Adrenal gland (tissue), 5 donors: ENCODE measurements at regions not wholly inside any gene's neighbourhood (a gene's known extent, or its start where the extent isn't known, plus 50 kb on each side); places are given as distances from the start of the nearest gene placed in this dataset.
"Not testable (repeated sequence)": the region's sequence is repeated elsewhere in the genome, so short reads cannot be mapped to it uniquely, and the experiment has no call there.

Source experiments
- CTCF ChIP-seq, 6 experiments: fragments of 450-650 bp in 4 of 6; fragments of 200-600 bp in 2 of 6; sonication (generic) in 1 of 6; IDR thresholded peaks; 1 replicate in 5 of 6; 2 replicates in 1 of 6; pipeline versions ENCODE4 v1.5.1 to v1.8.0; 2016 to 2021; ENCODE audit warnings: antibody characterized with exemption in 6 of 6, mild to moderate bottlenecking in 2 of 6, moderate library complexity in 1 of 6
- POLR2A ChIP-seq, 2 donors: fragments of 450-650 bp; IDR thresholded peaks; one replicate each; pipeline ENCODE4 v1.6.1; 2017; ENCODE audit warnings: antibody characterized with exemption in 2 of 2, mild to moderate bottlenecking in 2 of 2, moderate library complexity in 1 of 2
- donor health status: DM: no; HTN: no; CAD: no.

GRCh38 chr7:150000780-150001599, 127.2 kb downstream of the ATP6V0E2 start:
- TF ChIP-seq CTCF (IDR thresholded peaks at IDR 0.05) = peak in 2 of 6 experiments; percentile 18
- TF ChIP-seq POLR2A (IDR thresholded peaks at IDR 0.05) = not testable (repeated sequence)
